H1 (cell line): ENCODE measurements at regions not wholly inside any gene's neighbourhood (a gene's known extent, or its start where the extent isn't known, plus 50 kb on each side); places are given as distances from the start of the nearest gene placed in this dataset.

Experiments
- CTCF ChIA-PET: fragments of 300-600 bp; sonication (Branson Sonifier 250); formaldehyde crosslinking; loops from one replicate; lab custom pipeline; 2021; ENCODE audit not compliant: partially characterized antibody; lab: Charles Lee
- POLR2A ChIA-PET: fragments of 300-600 bp; sonication (Branson Sonifier 250); formaldehyde crosslinking; loops from one replicate; lab custom pipeline; 2021; ENCODE audit warnings: inconsistent platforms; ENCODE audit not compliant: partially characterized antibody; lab: Charles Lee
- DNase-seq, 2 experiments: peaks; one replicate each; pipeline versions ENCODE4 v3.0.0 to v3.0.0-alpha.2; 2010 to 2022; ENCODE audit warnings: low spot score in 2 of 2, low read depth in 1 of 2, mixed read lengths in 1 of 2
- FAIRE-seq: peaks from 2 replicates; lab custom pipeline; 2011; peaks lifted over from hg19 to GRCh38; lab: Jason Lieb, UNC
- H2AFZ ChIP-seq: 2 replicates; pipeline ENCODE4 v1.8.1; 2012; ENCODE audit warnings: low read length, inconsistent platforms
- H2AK5ac ChIP-seq: 2 replicates; pipeline ENCODE4 v1.6.1; 2013; ENCODE audit warnings: low read depth, low read length
- H2BK120ac ChIP-seq: replicated peaks from 2 replicates; pipeline ENCODE3; 2013; ENCODE audit warnings: low read depth, low read length, inconsistent platforms
- H2BK12ac ChIP-seq: 2 replicates; pipeline ENCODE4 v1.6.1; 2013; ENCODE audit warnings: low read depth, low read length
- H2BK15ac ChIP-seq: 2 replicates; pipeline ENCODE4 v1.6.1; 2013; ENCODE audit warnings: low read length
- H2BK20ac ChIP-seq: 2 replicates; pipeline ENCODE4 v1.6.1; 2013; ENCODE audit warnings: low read length
- H2BK5ac ChIP-seq: 2 replicates; pipeline ENCODE4 v1.6.1; 2013; ENCODE audit warnings: low read depth, low read length
- H3K14ac ChIP-seq: 2 replicates; pipeline ENCODE4 v1.6.1; 2013; ENCODE audit warnings: inconsistent platforms; ENCODE audit not compliant: insufficient read length
- H3K18ac ChIP-seq: 2 replicates; pipeline ENCODE4 v1.6.1; 2013; ENCODE audit warnings: low read length; ENCODE audit errors: extremely low read depth
- H3K23ac ChIP-seq: 2 replicates; pipeline ENCODE4 v1.6.1; 2013; ENCODE audit warnings: inconsistent platforms; ENCODE audit not compliant: insufficient read length
- H3K23me2 ChIP-seq: 2 replicates; pipeline ENCODE4 v1.6.1; 2013; ENCODE audit warnings: low read depth, low read length
- H3K27ac ChIP-seq: 2 replicates; pipeline ENCODE4 v1.6.1; 2011; ENCODE audit warnings: low read depth, low read length, inconsistent platforms
- H3K27me3 ChIP-seq, 4 experiments: replicated peaks in 1 of 4; 1 replicate in 1 of 4; 2 replicates in 3 of 4; pipeline versions ENCODE4 v1.6.1 to v1.8.1; 2011 to 2013; ENCODE audit warnings: low read length in 3 of 4, mild to moderate bottlenecking in 3 of 4, inconsistent platforms in 2 of 4, mixed read lengths in 2 of 4, moderate library complexity in 1 of 4; ENCODE audit not compliant: control insufficient read depth in 3 of 4, insufficient read depth in 3 of 4; ENCODE audit errors: extremely low read depth in 1 of 4
- H3K36me3 ChIP-seq, 4 experiments: 2 replicates each; pipeline versions ENCODE4 v1.6.1 to v1.8.1; 2011 to 2013; ENCODE audit warnings: mild to moderate bottlenecking in 4 of 4, low read length in 3 of 4, moderate library complexity in 2 of 4, control low read depth in 1 of 4, inconsistent platforms in 1 of 4; ENCODE audit not compliant: insufficient read depth in 4 of 4, control insufficient read depth in 2 of 4
- H3K4ac ChIP-seq: replicated peaks from 2 replicates; pipeline ENCODE3; 2013; ENCODE audit warnings: low read length, low read depth, mixed read lengths, inconsistent platforms; ENCODE audit not compliant: insufficient read length
- H3K4me1 ChIP-seq, 4 experiments: replicated peaks in 1 of 4; 1 replicate in 1 of 4; 2 replicates in 3 of 4; pipeline versions ENCODE4 v1.6.1 to v1.8.1; 2011 to 2013; ENCODE audit warnings: low read length in 3 of 4, inconsistent platforms in 2 of 4, mixed read lengths in 1 of 4; ENCODE audit not compliant: insufficient read depth in 4 of 4, control insufficient read depth in 3 of 4
- H3K4me2 ChIP-seq, 2 experiments: 2 replicates each; pipeline versions ENCODE4 v1.6.1 to v1.8.1; 2011 to 2013; ENCODE audit warnings: low read depth in 2 of 2, low read length in 2 of 2, control low read depth in 1 of 2, inconsistent platforms in 1 of 2, mild to moderate bottlenecking in 1 of 2; ENCODE audit not compliant: insufficient read depth in 1 of 2
- H3K4me3 ChIP-seq, 4 experiments: fragments of 200-600, 300-600 bp in 1 of 4; sonication (generic), shearing (Covaris generic), sonication (Bioruptor Twin) in 1 of 4; 2 replicates each; pipeline versions ENCODE4 v1.5.1 to v1.8.1; 2011 to 2016; ENCODE audit warnings: low read length in 4 of 4, low read depth in 3 of 4, control low read depth in 2 of 4, inconsistent platforms in 2 of 4, mild to moderate bottlenecking in 2 of 4, mixed read lengths in 1 of 4, moderate library complexity in 1 of 4; ENCODE audit not compliant: insufficient read depth in 2 of 4; ENCODE audit errors: extremely low read depth in 1 of 4
- H3K56ac ChIP-seq: replicated peaks from 2 replicates; pipeline ENCODE3; 2013; ENCODE audit warnings: low read depth, mild to moderate bottlenecking, mixed read lengths, low read length, inconsistent platforms; ENCODE audit not compliant: insufficient read length
- H3K79me1 ChIP-seq: 2 replicates; pipeline ENCODE4 v1.6.1; 2013; ENCODE audit warnings: low read depth, low read length, control low read depth
- H3K79me2 ChIP-seq, 2 experiments: 2 replicates each; pipeline versions ENCODE4 v1.6.1 to v1.8.1; 2012 to 2013; ENCODE audit warnings: low read length in 2 of 2, mild to moderate bottlenecking in 2 of 2, inconsistent platforms in 1 of 2; ENCODE audit not compliant: insufficient read depth in 2 of 2, control insufficient read depth in 1 of 2
- H3K9ac ChIP-seq, 4 experiments: replicated peaks in 1 of 4; 1 replicate in 1 of 4; 2 replicates in 3 of 4; pipeline versions ENCODE4 v1.6.1 to v1.8.1; 2011 to 2013; ENCODE audit warnings: low read depth in 3 of 4, low read length in 3 of 4, control low read depth in 2 of 4, mild to moderate bottlenecking in 2 of 4, moderate library complexity in 2 of 4, inconsistent platforms in 1 of 4; ENCODE audit errors: extremely low read depth in 1 of 4
- H3K9me3 ChIP-seq, 2 experiments: 2 replicates each; pipeline versions ENCODE4 v1.6.1 to v1.8.1; 2012 to 2013; ENCODE audit warnings: mild to moderate bottlenecking in 2 of 2, moderate library complexity in 2 of 2, control low read depth in 1 of 2, inconsistent platforms in 1 of 2, low read depth in 1 of 2, low read length in 1 of 2, mixed read lengths in 1 of 2; ENCODE audit not compliant: insufficient read depth in 2 of 2
- H4K20me1 ChIP-seq, 2 experiments: replicated peaks in 1 of 2; 2 replicates each; pipeline versions ENCODE3 to v1.8.1; 2011 to 2013; ENCODE audit warnings: inconsistent platforms in 2 of 2, low read length in 2 of 2, mild to moderate bottlenecking in 1 of 2; ENCODE audit not compliant: insufficient read depth in 2 of 2, control insufficient read depth in 1 of 2
- H4K5ac ChIP-seq: 2 replicates; pipeline ENCODE4 v1.6.1; 2013; ENCODE audit warnings: low read length, low read depth, mixed read lengths, inconsistent platforms; ENCODE audit not compliant: insufficient read length
- H4K8ac ChIP-seq: 2 replicates; pipeline ENCODE4 v1.8.0; 2013; ENCODE audit warnings: mild to moderate bottlenecking, moderate library complexity, low read length, inconsistent platforms; ENCODE audit not compliant: insufficient read depth; ENCODE audit errors: extremely low read depth
- H4K91ac ChIP-seq: replicated peaks from 2 replicates; pipeline ENCODE3; 2013; ENCODE audit warnings: low read length, mixed read lengths, inconsistent platforms; ENCODE audit not compliant: insufficient read length
- CBX8 ChIP-seq: fragments of 300-800, 300-1000 bp; sonication (generic); IDR thresholded peaks from 2 replicates; pipeline ENCODE4 v1.7.1; 2016; ENCODE audit warnings: low read depth, low read length, borderline replicate concordance
- GTF2F1 ChIP-seq: IDR thresholded peaks from 2 replicates; pipeline ENCODE4 v1.6.1; 2012; ENCODE audit warnings: low read depth, low read length, improper control_type of control experiment, borderline replicate concordance
- NANOG ChIP-seq: IDR thresholded peaks from 2 replicates; pipeline ENCODE4 v1.6.1; 2011; ENCODE audit warnings: low read length, low read depth, mild to moderate bottlenecking, inconsistent platforms; ENCODE audit not compliant: insufficient read depth, poor library complexity, severe bottlenecking
- POLR2A ChIP-seq, 2 experiments: IDR thresholded peaks; 1 replicate in 1 of 2; 2 replicates in 1 of 2; pipeline ENCODE4 v1.6.1; 2011; ENCODE audit warnings: low read depth in 2 of 2, low read length in 2 of 2, mild to moderate bottlenecking in 2 of 2; ENCODE audit errors: control extremely low read depth in 1 of 2
- SAP30 ChIP-seq: fragments of 300-600 bp; sonication (generic); IDR thresholded peaks from 2 replicates; pipeline ENCODE4 v1.7.1; 2012; ENCODE audit warnings: low read length, moderate library complexity, mild to moderate bottlenecking, inconsistent platforms; ENCODE audit not compliant: insufficient read depth, insufficient replicate concordance
- SIX5 ChIP-seq: IDR thresholded peaks from 2 replicates; pipeline ENCODE4 v1.6.1; 2011; ENCODE audit warnings: mild to moderate bottlenecking, low read depth, low read length
- SP1 ChIP-seq: IDR thresholded peaks from 2 replicates; pipeline ENCODE4 v1.6.1; 2011; ENCODE audit warnings: low read depth, low read length
- USF2 ChIP-seq: IDR thresholded peaks from 2 replicates; pipeline ENCODE4 v1.6.1; 2011; ENCODE audit warnings: low read length, improper control_type of control experiment
- WGBS, 2 experiments: shearing (Covaris generic) in 1 of 2; methylation state at CpG; one replicate each; pipeline versions ENCODE4 v1.1.6 to v1.1.7; 2013 to 2015; ENCODE audit warnings: low lambda C conversion rate in 2 of 2, mixed read lengths in 2 of 2, inconsistent platforms in 1 of 2, low coverage in 1 of 2, missing lambda C conversion rate in 1 of 2; ENCODE audit not compliant: insufficient replicate concordance in 2 of 2, insufficient coverage in 1 of 2, insufficient read length in 1 of 2; ENCODE audit errors: extremely low coverage in 1 of 2, missing lambda C conversion rate in 1 of 2; 5-methylcytosine and 5-hydroxymethylcytosine counted together

GRCh38 chr2:221276601-221277000 is 295.5 kb downstream of the EPHA4 start:
- no peak overlapping the region for H2AK5ac ChIP-seq
- FAIRE-seq, result no peak
- H3K4me1 ChIP-seq, result no peaks in the 10 kb centered on the region
- no peaks in the 10 kb centered on the region for H3K79me2 ChIP-seq
- H3K18ac ChIP-seq, result no peak overlapping the region
- no peak overlapping the region for H3K4me3 ChIP-seq
- H3K23me2 ChIP-seq, result no peaks in the 10 kb centered on the region; the same call in 1 of the 2 replicates
- no peak overlapping the region for H2BK12ac ChIP-seq
- H2AFZ ChIP-seq, result no peak overlapping the region
- H2BK5ac ChIP-seq, result no peak overlapping the region
- DNase-seq, result no peak
- CTCF ChIA-PET, result no interaction called here
- POLR2A ChIA-PET, result no interaction called here
- H3K27ac ChIP-seq, result no peak overlapping the region
- no peak overlapping the region for H3K23ac ChIP-seq
- H3K9ac ChIP-seq, result no peak overlapping the region
- no peak overlapping the region for H3K4me2 ChIP-seq
- no peaks in the 10 kb centered on the region for H4K20me1 ChIP-seq
- H2BK15ac ChIP-seq, result no peak overlapping the region
- H3K27me3 ChIP-seq, result no peaks in the 10 kb centered on the region
- H4K91ac ChIP-seq, result no peak overlapping the region
- H3K9me3 ChIP-seq, result no peaks in the 10 kb centered on the region
- no peak overlapping the region for H3K56ac ChIP-seq
- H2BK20ac ChIP-seq, result no peak overlapping the region
- no peak overlapping the region for H3K4ac ChIP-seq
- no peak overlapping the region for H4K5ac ChIP-seq
- no peak overlapping the region for H4K8ac ChIP-seq
- H2BK120ac ChIP-seq, result no peak overlapping the region
- no peaks in the 10 kb centered on the region for H3K79me1 ChIP-seq
- WGBS, 2 experiments, result 88% methylated on average over 2 of the region's 2 CpGs; no CpG with 5 or more reads in 1 of the 2 experiments
- no peaks in the 10 kb centered on the region for H3K36me3 ChIP-seq
- no peak overlapping the region for H3K14ac ChIP-seq
- TF ChIP-seq SP1, result no peak
- no peak for TF ChIP-seq GTF2F1
- no peak for TF ChIP-seq SAP30
- no peak for TF ChIP-seq NANOG
- TF ChIP-seq SIX5, result no peak
- no peak for TF ChIP-seq USF2
- TF ChIP-seq CBX8, result no peak
- no peak for TF ChIP-seq POLR2A (IDR thresholded peaks at IDR 0.05; ENCODE audit: control extremely low read depth in 1 of 2, low read depth in 2 of 2, low read length in 2 of 2)
